Endothelial cell (in vitro differentiated cells): ENCODE measurements at regions not wholly inside any gene's neighbourhood (a gene's known extent, or its start where the extent isn't known, plus 50 kb on each side); places are given as distances from the start of the nearest gene placed in this dataset.

Experiments used
- DNase-seq: peaks from one replicate; pipeline ENCODE4 v3.0.0; 2021; ENCODE audit warnings: low spot score
- H3K27ac Mint-ChIP-seq: one replicate; pipeline ENCODE4 v1.8.0; 2021; ENCODE audit warnings: mixed read lengths, inconsistent platforms; ENCODE audit not compliant: unreplicated experiment
- H3K27me3 Mint-ChIP-seq: one replicate; pipeline ENCODE4 v1.8.0; 2021; ENCODE audit warnings: mild to moderate bottlenecking, moderate library complexity, mixed read lengths, inconsistent platforms; ENCODE audit not compliant: unreplicated experiment
- H3K36me3 Mint-ChIP-seq: one replicate; pipeline ENCODE4 v1.8.0; 2021; ENCODE audit warnings: mild to moderate bottlenecking, low read depth, mixed read lengths, inconsistent platforms; ENCODE audit not compliant: unreplicated experiment
- H3K4me1 Mint-ChIP-seq: one replicate; pipeline ENCODE4 v1.8.0; 2021; ENCODE audit warnings: mild to moderate bottlenecking, mixed read lengths, inconsistent platforms; ENCODE audit not compliant: unreplicated experiment
- H3K4me3 Mint-ChIP-seq: one replicate; pipeline ENCODE4 v1.8.0; 2021; ENCODE audit warnings: mild to moderate bottlenecking, mixed read lengths, inconsistent platforms; ENCODE audit not compliant: unreplicated experiment
- H3K9me3 Mint-ChIP-seq: one replicate; pipeline ENCODE4 v1.8.0; 2021; ENCODE audit warnings: mixed read lengths, inconsistent platforms; ENCODE audit not compliant: unreplicated experiment
- CTCF ChIP-seq: fragments of 200-600 bp; sonication (generic); IDR thresholded peaks from one replicate; pipeline ENCODE4 v1.5.0; 2021; ENCODE audit warnings: antibody characterized with exemption; ENCODE audit not compliant: unreplicated experiment

GRCh38 chr3:40713306-40713705 is 188.5 kb downstream of the ZNF621 start:
- Mint-ChIP-seq H3K27ac (no peak overlapping the region), H3K4me1 (peaks cover 9% of the 10 kb centered on the region), H3K36me3 (no peaks in the 10 kb centered on the region), H3K4me3 (no peak overlapping the region), H3K27me3 (peaks cover 2% of the 10 kb centered on the region), H3K9me3 (no peaks in the 10 kb centered on the region)
- TF ChIP-seq CTCF = no peak
- DNase-seq = no peak

GRCh38 chr3:40713795-40714194 is 189.0 kb downstream of the ZNF621 start:
- DNase-seq = no peak
- Mint-ChIP-seq H3K27ac (no peak overlapping the region), H3K4me3 (no peak overlapping the region), H3K9me3 (no peaks in the 10 kb centered on the region), H3K4me1 (peaks cover 9% of the 10 kb centered on the region), H3K27me3 (peaks cover 2% of the 10 kb centered on the region), H3K36me3 (no peaks in the 10 kb centered on the region)
- no peak for TF ChIP-seq CTCF

- H3K36me3 Mint-ChIP-seq = no peaks in the 10 kb centered on the region
- H3K27me3 Mint-ChIP-seq = peaks cover 2% of the 10 kb centered on the region
- no peaks in the 10 kb centered on the region for H3K9me3 Mint-ChIP-seq
- no peak for DNase-seq
- H3K4me1 Mint-ChIP-seq = peaks cover 9% of the 10 kb centered on the region
- H3K4me3 Mint-ChIP-seq = no peak overlapping the region
- no peak overlapping the region for H3K27ac Mint-ChIP-seq
- TF ChIP-seq CTCF = no peak
Measured at GRCh38 chr3:40714771-40715345, 190.1 kb downstream of the ZNF621 start.

GRCh38 chr3:40715551-40715950 is 190.8 kb downstream of the ZNF621 start:
- Mint-ChIP-seq H3K27ac (no peak overlapping the region), H3K36me3 (no peaks in the 10 kb centered on the region), H3K27me3 (peaks cover 2% of the 10 kb centered on the region), H3K4me3 (no peak overlapping the region), H3K4me1 (peaks cover 9% of the 10 kb centered on the region), H3K9me3 (no peaks in the 10 kb centered on the region)
- no peak for DNase-seq
- TF ChIP-seq CTCF = no peak

GRCh38 chr3:40717471-40717870 is 192.7 kb downstream of the ZNF621 start:
- H3K4me1 Mint-ChIP-seq = peaks cover 9% of the 10 kb centered on the region
- no peak for TF ChIP-seq CTCF
- no peak for DNase-seq
- no peak overlapping the region for H3K27ac Mint-ChIP-seq
- peaks cover 1% of the 10 kb centered on the region for H3K27me3 Mint-ChIP-seq
- no peaks in the 10 kb centered on the region for H3K36me3 Mint-ChIP-seq
- H3K9me3 Mint-ChIP-seq = no peaks in the 10 kb centered on the region
- H3K4me3 Mint-ChIP-seq = no peak overlapping the region
